ENCODE measurements at regions not wholly inside any gene's neighbourhood (a gene's known extent, or its start where the extent isn't known, plus 50 kb on each side); places are given as distances from the start of the nearest gene placed in this dataset.

- Histone ChIP-seq H3K27ac (no peak overlapping the region), H3K4me1 (replicated peaks) (no peaks in the 10 kb centered on the region), H3K4me3 (no peak overlapping the region), H3K9me3 (replicated peaks) (peaks cover 4% of the 10 kb centered on the region), H3K27me3 (replicated peaks) (peaks cover 98% of the 10 kb centered on the region), H3K36me3 (no peaks in the 10 kb centered on the region)
- DNase-seq (ENCODE audit: low read depth in 1 of 2, low spot score in 2 of 2) = no peak
Observed at GRCh38 chr17:79395066-79395465, 215.8 kb downstream of the RBFOX3 start.

GRCh38 chr17:79393358-79394052 is 217.3 kb downstream of the RBFOX3 start:
- DNase-seq (ENCODE audit: low read depth in 1 of 2, low spot score in 2 of 2) = peak; percentile 68 to 82
- Histone ChIP-seq H3K27me3 (replicated peaks) (peaks cover 96% of the 10 kb centered on the region), H3K4me3 (no peak overlapping the region), H3K9me3 (replicated peaks) (peaks cover 4% of the 10 kb centered on the region), H3K4me1 (replicated peaks) (no peaks in the 10 kb centered on the region), H3K27ac (no peak overlapping the region), H3K36me3 (no peaks in the 10 kb centered on the region)

GRCh38 chr17:79392598-79392997 is 218.3 kb downstream of the RBFOX3 start:
- Histone ChIP-seq H3K4me3 (no peak overlapping the region), H3K4me1 (replicated peaks) (no peaks in the 10 kb centered on the region), H3K27me3 (replicated peaks) (peaks cover 93% of the 10 kb centered on the region), H3K36me3 (no peaks in the 10 kb centered on the region), H3K9me3 (replicated peaks) (peaks cover 4% of the 10 kb centered on the region), H3K27ac (no peak overlapping the region)
- no peak for DNase-seq (ENCODE audit: low read depth in 1 of 2, low spot score in 2 of 2)

GRCh38 chr17:79391376-79392233 is 219.2 kb downstream of the RBFOX3 start:
- Histone ChIP-seq H3K9me3 (replicated peaks) (peaks cover 4% of the 10 kb centered on the region), H3K4me3 (no peak overlapping the region), H3K36me3 (no peaks in the 10 kb centered on the region), H3K27me3 (replicated peaks) (peaks cover 94% of the 10 kb centered on the region), H3K27ac (no peak overlapping the region), H3K4me1 (replicated peaks) (no peaks in the 10 kb centered on the region)
- peak; percentile 67 to 78 for DNase-seq (ENCODE audit: low read depth in 1 of 2, low spot score in 2 of 2)

- no peak for DNase-seq (ENCODE audit: low read depth in 1 of 2, low spot score in 2 of 2)
- no peak overlapping the region for H3K4me3 ChIP-seq
- H3K36me3 ChIP-seq = no peaks in the 10 kb centered on the region
- peaks cover 85% of the 10 kb centered on the region for H3K27me3 ChIP-seq (replicated peaks)
- no peaks in the 10 kb centered on the region for H3K4me1 ChIP-seq (replicated peaks)
- peaks cover 4% of the 10 kb centered on the region for H3K9me3 ChIP-seq (replicated peaks)
- no peak overlapping the region for H3K27ac ChIP-seq
Observed at GRCh38 chr17:79389896-79390295, 221.0 kb downstream of the RBFOX3 start.

GRCh38 chr17:79388556-79389295 is 222.1 kb downstream of the RBFOX3 start:
- Histone ChIP-seq H3K9me3 (replicated peaks) (peaks cover 4% of the 10 kb centered on the region), H3K27me3 (replicated peaks) (peaks cover 85% of the 10 kb centered on the region), H3K4me1 (replicated peaks) (no peaks in the 10 kb centered on the region), H3K4me3 (no peak overlapping the region), H3K36me3 (no peaks in the 10 kb centered on the region), H3K27ac (no peak overlapping the region)
- peak; percentile 21 to 70 for DNase-seq (ENCODE audit: low read depth in 1 of 2, low spot score in 2 of 2)

- Histone ChIP-seq H3K27me3 (replicated peaks) (peaks cover 84% of the 10 kb centered on the region), H3K4me1 (replicated peaks) (no peaks in the 10 kb centered on the region), H3K4me3 (no peak overlapping the region), H3K9me3 (replicated peaks) (peaks cover 3% of the 10 kb centered on the region), H3K36me3 (no peaks in the 10 kb centered on the region), H3K27ac (no peak overlapping the region)
- no peak for DNase-seq (ENCODE audit: low read depth in 1 of 2, low spot score in 2 of 2)
Observed at GRCh38 chr17:79387783-79388182, 223.1 kb downstream of the RBFOX3 start.

GRCh38 chr17:79385962-79386563 is 224.8 kb downstream of the RBFOX3 start:
- H3K36me3 ChIP-seq = no peaks in the 10 kb centered on the region
- no peak overlapping the region for H3K27ac ChIP-seq
- no peak for DNase-seq (ENCODE audit: low read depth in 1 of 2, low spot score in 2 of 2)
- H3K4me1 ChIP-seq (replicated peaks) = no peaks in the 10 kb centered on the region
- H3K27me3 ChIP-seq (replicated peaks) = peaks cover 84% of the 10 kb centered on the region
- no peak overlapping the region for H3K4me3 ChIP-seq
- H3K9me3 ChIP-seq (replicated peaks) = no peaks in the 10 kb centered on the region

GRCh38 chr17:79382313-79382712 is 228.5 kb downstream of the RBFOX3 start:
- Histone ChIP-seq H3K4me3 (no peak overlapping the region), H3K36me3 (no peaks in the 10 kb centered on the region), H3K4me1 (replicated peaks) (no peaks in the 10 kb centered on the region), H3K27me3 (replicated peaks) (peaks cover 89% of the 10 kb centered on the region), H3K9me3 (replicated peaks) (no peaks in the 10 kb centered on the region), H3K27ac (no peak overlapping the region)
- DNase-seq (ENCODE audit: low read depth in 1 of 2, low spot score in 2 of 2) = no peak

GRCh38 chr17:79379700-79380445 is 231.0 kb downstream of the RBFOX3 start:
- Histone ChIP-seq H3K36me3 (no peaks in the 10 kb centered on the region), H3K4me1 (replicated peaks) (no peaks in the 10 kb centered on the region), H3K27me3 (replicated peaks) (peaks cover 98% of the 10 kb centered on the region), H3K27ac (no peak overlapping the region), H3K9me3 (replicated peaks) (no peaks in the 10 kb centered on the region), H3K4me3 (no peak overlapping the region)
- DNase-seq (ENCODE audit: low read depth in 1 of 2, low spot score in 2 of 2) = no peak

- no peak for DNase-seq (ENCODE audit: low read depth in 1 of 2, low spot score in 2 of 2)
- Histone ChIP-seq H3K27me3 (replicated peaks) (peaks cover 98% of the 10 kb centered on the region), H3K4me1 (replicated peaks) (no peaks in the 10 kb centered on the region)
Observed at GRCh38 chr17:79377230-79377786, 233.5 kb downstream of the RBFOX3 start.

GRCh38 chr17:79374807-79375206 is 236.0 kb downstream of the RBFOX3 start:
- H3K4me3 ChIP-seq = no peak overlapping the region
- no peak for DNase-seq (ENCODE audit: low read depth in 1 of 2, low spot score in 2 of 2)
- no peaks in the 10 kb centered on the region for H3K36me3 ChIP-seq
- H3K4me1 ChIP-seq (replicated peaks) = no peaks in the 10 kb centered on the region
- no peak overlapping the region for H3K27ac ChIP-seq
- no peaks in the 10 kb centered on the region for H3K9me3 ChIP-seq (replicated peaks)
- H3K27me3 ChIP-seq (replicated peaks) = peaks cover 94% of the 10 kb centered on the region

More at GRCh38 chr17:79377230-79377786, 233.5 kb downstream of the RBFOX3 start:
- Histone ChIP-seq H3K27ac (no peak overlapping the region), H3K36me3 (no peaks in the 10 kb centered on the region), H3K4me3 (no peak overlapping the region), H3K9me3 (replicated peaks) (no peaks in the 10 kb centered on the region)

All from SJSA1 (cell line).